ENCODE measurements at regions not wholly inside any gene's neighbourhood (a gene's known extent, or its start where the extent isn't known, plus 50 kb on each side); places are given as distances from the start of the nearest gene placed in this dataset.

DNA sequence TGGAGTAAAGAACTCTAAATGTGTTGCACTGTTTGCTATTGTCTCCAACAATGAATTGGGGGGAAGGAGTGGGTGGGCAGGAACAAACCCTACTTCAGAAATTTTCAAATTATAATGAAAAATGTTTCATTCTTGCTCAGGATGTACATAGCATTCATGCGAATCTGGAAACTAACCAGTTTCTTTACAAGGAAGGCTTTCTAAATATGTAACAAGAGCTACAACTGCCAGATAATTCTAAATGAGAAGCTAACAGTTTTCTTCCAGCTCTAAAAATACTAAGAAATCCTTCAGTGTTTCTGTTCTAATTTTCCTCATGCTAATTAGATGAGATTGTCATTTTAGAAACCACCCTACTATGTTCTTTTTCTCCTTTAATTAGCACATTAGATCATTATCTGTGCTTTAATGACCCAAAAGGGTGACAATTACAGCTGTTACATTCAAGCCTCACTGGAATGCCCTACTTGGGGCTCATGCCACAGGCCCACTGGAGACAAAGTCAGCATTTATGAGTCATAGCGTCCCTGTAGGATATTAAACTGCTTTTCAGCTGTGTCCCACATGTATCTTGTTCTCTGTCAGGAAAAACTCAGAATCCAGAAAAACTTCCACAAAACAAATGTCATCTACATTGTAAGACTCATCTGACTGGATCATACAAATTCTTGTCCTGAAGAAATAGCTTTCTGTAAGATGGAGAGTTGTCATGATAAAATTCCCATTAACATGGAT, 804.6 kb upstream of the CXADR start:
- no peak for DNase-seq

DNA sequence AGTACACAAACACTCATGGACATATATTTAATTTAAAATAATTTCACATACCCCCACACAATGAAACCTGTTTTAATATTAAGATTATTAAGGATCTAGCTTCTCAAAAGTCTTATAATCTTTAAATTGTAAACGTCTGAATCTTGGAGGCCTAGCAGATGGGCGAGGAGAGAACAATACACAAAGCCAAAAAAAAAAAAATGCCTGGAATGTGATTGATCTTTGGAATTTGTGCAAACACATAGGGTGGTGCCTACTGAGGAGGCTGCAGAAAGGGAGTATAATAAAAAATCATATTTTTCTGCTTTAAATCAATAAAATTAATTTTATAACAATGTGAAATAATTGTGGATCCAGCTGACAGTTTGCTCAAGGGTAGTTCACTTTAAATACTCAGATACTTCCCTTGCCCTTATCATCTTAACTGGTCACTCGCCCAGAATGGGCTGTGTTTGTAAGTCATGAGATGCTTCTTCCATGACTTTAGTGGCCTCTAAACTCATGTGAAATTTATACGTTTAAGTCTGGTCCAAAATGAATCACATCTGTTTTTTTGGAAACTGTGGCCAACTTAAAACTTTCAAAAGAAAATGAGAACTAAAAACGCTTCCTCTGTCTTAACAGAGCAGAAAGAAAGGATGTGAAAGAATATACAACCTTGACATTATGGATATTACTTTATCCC, 802.8 kb upstream of the CXADR start:
- DNase-seq: no peak

- DNase-seq: no peak
Observed at GRCh38 chr21:16711757-16712156, 801.1 kb upstream of the CXADR start.

- no peak for DNase-seq
Observed at GRCh38 chr21:16713331-16714117, 799.3 kb upstream of the CXADR start.

DNA sequence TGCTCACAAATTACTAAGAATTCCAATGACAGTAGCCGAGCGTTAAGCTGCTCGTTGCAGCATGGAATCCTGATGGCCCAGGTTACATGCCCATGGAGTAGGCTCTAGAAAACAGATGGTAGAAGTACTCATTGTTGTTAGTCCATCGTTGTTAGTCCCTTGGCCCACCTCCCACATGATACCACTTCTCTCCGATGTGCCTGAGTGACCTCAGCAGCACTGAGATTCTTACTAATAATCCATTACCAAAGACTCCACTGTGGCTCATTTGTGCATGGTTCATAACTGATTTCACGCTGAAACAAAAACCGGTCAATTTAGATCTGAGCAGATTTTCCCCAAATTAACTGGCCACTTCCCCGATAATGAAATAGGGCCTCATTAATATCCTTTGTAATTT, 772.3 kb upstream of the CXADR start:
- no peak for DNase-seq

GRCh38 chr21:16741141-16741665, 771.6 kb upstream of the CXADR start:
- no peak for DNase-seq

- no peak for DNase-seq
Observed at GRCh38 chr21:16742131-16742641, 770.7 kb upstream of the CXADR start.

DNA sequence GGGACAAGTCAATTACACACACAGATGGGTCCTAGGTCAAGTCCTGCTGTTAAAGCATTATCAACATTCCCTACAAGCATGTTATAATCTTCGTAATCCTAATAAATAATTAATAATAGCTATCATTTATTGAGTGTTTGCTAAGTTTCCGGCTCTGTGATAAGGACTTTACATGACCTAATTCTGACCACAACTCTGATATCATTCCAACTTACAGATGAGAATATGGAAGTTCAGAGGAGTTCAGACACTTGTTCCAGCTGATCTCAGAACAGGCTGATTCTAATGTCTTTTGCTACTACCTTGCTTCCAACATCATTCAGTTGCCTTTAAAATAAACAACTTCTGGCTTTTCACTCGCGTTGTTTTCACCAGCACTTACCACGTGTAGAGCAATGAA, 770.1 kb upstream of the CXADR start:
- DNase-seq: no peak

GRCh38 chr21:16743317-16743716, 769.5 kb upstream of the CXADR start:
- no peak for DNase-seq

DNA sequence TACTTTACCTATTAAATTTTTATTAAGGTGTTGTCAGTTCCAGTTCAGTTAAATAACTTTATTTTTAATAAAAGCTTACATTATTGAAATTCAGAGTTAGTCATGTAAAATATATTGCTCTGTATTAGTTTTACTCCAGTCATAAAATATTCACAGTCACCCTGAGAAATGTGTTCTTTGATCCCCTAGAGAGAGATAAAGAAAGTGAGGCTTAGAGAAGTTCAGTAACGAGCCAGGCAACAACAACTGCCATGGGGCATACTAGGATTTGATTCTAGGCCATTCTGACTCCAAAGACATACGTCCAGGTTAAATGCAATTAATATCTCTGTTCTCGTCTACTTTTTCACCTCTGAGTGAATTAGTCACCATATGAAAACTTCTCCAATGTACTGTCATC, 761.9 kb upstream of the CXADR start:
- DNase-seq: no peak

DNA sequence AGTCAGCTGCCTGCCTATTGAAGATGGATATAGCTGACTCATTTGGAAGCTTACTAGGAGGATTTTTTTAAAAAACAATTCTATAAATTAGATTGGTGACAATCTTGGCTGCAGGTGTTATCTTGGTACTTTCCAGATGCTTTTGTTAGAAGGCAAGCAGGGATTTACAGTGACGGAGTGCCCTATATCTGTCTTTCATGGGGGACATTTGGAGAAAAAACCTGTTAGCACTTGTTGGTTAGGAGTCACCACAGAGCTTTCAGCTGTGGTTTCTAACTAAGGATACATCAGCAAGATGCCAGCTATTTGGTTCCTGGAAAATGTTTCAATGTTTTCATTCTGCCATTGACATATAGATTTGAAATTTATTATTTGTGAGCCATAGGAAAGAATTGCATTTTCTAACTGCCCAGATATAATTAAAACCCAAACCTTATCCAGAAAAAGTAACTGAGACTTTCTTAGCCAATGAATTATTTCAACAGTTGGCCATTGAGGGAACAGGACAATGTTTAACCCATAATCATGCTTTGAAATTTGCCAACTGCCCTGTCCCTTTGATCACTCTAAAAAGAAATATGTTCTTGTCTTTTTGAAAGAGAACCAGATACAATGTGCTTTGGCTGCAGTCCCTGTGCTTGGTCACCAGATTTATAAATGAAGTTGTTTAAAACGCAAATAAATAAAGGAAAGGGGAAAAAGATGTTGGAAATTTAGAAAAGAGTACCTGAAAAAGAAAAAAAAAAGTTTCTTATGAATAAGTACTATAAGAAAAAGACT, 761.0 kb upstream of the CXADR start:
- no peak for DNase-seq

GRCh38 chr21:16752475-16752857, 760.4 kb upstream of the CXADR start:
- DNase-seq: no peak

DNA sequence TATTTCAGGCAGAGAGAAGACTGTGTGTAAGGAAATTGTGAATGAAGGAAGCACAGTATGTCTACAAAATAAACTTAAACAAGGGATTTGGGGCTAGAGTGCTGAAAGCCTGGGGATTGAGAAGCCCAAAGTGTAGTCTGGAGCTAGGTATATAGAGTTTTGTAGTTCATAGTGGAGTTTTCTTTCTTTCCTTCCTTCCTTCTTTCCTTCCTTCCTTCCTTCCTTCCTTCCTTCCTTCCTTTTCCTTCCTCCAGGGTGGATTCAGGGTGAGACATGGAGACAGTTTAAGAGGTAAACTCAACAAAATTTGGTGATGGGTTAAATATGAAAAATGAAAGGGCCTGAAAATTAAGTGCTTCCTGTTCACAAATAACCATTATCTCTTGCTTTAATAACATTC, 757.8 kb upstream of the CXADR start:
- no peak for DNase-seq

- DNase-seq: no peak
Observed at GRCh38 chr21:16767201-16767600, 745.6 kb upstream of the CXADR start.

- DNase-seq: no peak
Observed at GRCh38 chr21:16768096-16768495, 744.7 kb upstream of the CXADR start.

DNA sequence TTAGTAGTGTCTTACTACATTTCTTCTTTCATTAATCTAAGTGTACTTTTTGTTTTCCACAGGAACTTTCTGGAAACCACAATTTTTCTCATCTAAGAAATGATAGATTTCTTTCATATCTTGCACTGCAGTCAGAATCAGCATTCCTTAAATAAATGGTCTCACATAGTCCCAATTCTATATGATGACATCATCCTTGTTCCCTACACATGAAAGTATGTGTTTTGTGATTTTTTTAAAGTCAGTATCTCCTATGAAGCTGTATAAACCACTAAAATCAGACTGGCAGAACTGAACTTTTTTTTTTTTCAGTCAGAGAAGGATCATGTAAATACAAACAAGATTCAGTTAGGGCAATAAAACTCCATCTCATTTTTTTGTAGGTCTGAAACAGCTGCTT, 742.6 kb upstream of the CXADR start:
- DNase-seq: no peak

DNA sequence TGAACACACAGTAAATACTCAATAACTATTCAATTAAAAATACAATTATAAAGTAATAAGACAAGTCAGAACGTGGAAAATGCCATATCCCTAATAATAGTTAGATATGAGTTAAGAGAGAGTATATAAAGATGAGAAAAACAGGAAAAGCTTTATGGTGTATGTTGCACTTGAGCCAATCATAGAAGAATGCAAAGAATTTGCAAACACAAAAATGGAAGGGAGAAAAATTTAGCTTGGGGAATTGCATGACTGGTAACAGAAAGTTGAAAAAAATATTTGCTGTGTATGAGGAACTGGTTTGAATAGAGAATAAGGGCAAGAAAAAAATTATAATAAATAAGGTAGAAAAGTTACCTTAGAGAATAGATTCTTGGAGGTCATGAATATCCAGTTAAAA, 739.6 kb upstream of the CXADR start:
- no peak for DNase-seq

GRCh38 chr21:16775076-16775475, 737.8 kb upstream of the CXADR start:
- no peak for DNase-seq

DNA sequence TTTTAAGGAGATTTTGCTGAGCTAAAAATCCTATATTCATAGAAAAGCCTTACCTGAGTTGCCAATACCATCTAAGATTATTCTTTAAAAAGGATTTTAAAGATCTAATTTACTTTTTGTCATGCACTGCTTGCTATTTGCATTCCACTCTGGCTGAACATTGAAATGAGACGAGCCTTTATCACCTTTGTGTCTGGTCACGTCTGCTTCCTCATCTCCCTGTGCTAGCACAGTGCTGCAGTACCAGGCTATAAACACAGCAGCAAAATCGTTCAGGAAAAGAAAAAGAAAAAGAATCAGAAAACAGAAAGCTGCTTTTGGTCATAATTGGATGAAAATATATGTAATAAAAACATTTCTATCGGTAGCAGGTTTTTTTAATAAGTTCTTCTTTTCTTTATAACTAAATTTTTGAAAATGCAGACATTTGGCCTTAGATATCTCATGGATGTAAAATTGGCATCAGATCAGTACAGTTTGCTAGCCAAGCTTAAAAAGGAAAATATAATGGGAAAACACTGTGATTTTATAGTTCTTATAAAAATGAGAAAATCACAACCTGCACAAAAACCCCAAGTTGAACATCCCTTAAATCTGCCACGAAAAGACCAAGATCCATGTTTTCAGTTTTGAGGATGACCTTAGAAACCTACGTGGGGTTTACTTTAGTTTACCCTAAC, 735.7 kb upstream of the CXADR start:
- DNase-seq: no peak

- DNase-seq: no peak
Observed at GRCh38 chr21:16788584-16788983, 724.3 kb upstream of the CXADR start.

GRCh38 chr21:16789636-16790035, 723.2 kb upstream of the CXADR start:
- DNase-seq: no peak

GRCh38 chr21:16792101-16792500, 720.7 kb upstream of the CXADR start:
- DNase-seq: no peak
